ENCODE measurements at regions not wholly inside any gene's neighbourhood (a gene's known extent, or its start where the extent isn't known, plus 50 kb on each side); places are given as distances from the start of the nearest gene placed in this dataset.

DNA sequence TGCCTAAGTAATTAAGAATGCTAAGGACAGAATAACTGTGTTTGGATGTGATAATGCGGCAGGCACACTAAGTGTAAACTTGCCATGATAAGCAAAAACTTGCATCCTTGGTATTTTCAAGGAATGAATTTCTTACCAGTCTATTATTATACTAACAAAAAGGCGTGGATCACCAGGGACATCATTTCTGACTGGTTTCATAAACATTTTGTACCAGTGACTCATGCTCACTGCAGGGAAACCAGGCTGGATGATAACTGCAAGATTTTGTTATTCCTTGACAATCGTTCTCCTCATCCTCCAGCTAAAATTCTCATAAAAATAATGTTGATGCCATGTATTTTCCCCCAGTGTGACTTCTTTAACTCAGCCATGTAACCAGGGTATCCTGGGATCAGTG is 289.5 kb downstream of the CDCA7 start:
- TF ChIP-seq, protein P1, sequence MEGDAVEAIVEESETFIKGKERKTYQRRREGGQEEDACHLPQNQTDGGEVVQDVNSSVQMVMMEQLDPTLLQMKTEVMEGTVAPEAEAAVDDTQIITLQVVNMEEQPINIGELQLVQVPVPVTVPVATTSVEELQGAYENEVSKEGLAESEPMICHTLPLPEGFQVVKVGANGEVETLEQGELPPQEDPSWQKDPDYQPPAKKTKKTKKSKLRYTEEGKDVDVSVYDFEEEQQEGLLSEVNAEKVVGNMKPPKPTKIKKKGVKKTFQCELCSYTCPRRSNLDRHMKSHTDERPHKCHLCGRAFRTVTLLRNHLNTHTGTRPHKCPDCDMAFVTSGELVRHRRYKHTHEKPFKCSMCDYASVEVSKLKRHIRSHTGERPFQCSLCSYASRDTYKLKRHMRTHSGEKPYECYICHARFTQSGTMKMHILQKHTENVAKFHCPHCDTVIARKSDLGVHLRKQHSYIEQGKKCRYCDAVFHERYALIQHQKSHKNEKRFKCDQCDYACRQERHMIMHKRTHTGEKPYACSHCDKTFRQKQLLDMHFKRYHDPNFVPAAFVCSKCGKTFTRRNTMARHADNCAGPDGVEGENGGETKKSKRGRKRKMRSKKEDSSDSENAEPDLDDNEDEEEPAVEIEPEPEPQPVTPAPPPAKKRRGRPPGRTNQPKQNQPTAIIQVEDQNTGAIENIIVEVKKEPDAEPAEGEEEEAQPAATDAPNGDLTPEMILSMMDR (conservative IDR thresholded peaks at IDR 0.05; ENCODE audit: low read depth, low read length): no peak
- no peak for TF ChIP-seq EZH2 (IDR thresholded peaks at IDR 0.05; ENCODE audit: borderline replicate concordance, low read depth, low read length, poor library complexity, severe bottlenecking)

Data from A673 (cell line).